ENCODE measurements at regions not wholly inside any gene's neighbourhood (a gene's known extent, or its start where the extent isn't known, plus 50 kb on each side); places are given as distances from the start of the nearest gene placed in this dataset.

- ATAC-seq: no peak
- no peak for TF ChIP-seq ZNF8 (CRISPR knock-in tag; IDR thresholded peaks at IDR 0.05)
- no peak for TF ChIP-seq TOX (CRISPR knock-in tag; IDR thresholded peaks at IDR 0.05; ENCODE audit: borderline replicate concordance)
- TF ChIP-seq, protein P1, sequence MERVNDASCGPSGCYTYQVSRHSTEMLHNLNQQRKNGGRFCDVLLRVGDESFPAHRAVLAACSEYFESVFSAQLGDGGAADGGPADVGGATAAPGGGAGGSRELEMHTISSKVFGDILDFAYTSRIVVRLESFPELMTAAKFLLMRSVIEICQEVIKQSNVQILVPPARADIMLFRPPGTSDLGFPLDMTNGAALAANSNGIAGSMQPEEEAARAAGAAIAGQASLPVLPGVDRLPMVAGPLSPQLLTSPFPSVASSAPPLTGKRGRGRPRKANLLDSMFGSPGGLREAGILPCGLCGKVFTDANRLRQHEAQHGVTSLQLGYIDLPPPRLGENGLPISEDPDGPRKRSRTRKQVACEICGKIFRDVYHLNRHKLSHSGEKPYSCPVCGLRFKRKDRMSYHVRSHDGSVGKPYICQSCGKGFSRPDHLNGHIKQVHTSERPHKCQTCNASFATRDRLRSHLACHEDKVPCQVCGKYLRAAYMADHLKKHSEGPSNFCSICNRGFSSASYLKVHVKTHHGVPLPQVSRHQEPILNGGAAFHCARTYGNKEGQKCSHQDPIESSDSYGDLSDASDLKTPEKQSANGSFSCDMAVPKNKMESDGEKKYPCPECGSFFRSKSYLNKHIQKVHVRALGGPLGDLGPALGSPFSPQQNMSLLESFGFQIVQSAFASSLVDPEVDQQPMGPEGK (CRISPR knock-in tag; IDR thresholded peaks at IDR 0.05; ENCODE audit: borderline replicate concordance): no peak
- no peak for TF ChIP-seq ARNTL (CRISPR knock-in tag; IDR thresholded peaks at IDR 0.05; ENCODE audit: borderline replicate concordance, low read depth)
Measured at GRCh38 chr5:8386719-8387288, 517.9 kb downstream of the MTRR start.

DNA sequence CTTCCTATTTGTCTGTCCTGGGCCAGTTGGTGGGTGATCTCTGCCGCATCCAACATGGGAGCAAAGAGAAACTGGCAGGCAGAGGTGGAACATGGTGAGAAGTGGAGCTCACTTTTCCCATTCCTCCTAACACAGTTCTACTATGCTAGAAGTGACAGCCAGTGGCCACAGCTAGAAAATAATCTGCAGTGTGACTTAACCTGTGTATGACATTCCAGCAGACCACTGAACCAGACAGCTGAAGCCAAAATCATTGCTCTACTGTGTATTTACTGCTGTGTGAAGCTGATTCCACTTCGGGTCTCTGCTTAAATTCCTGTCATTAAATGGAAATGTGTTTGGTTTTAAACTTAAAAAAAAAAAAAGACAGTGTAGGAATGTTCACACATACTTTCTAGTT, 523.0 kb downstream of the MTRR start:
- TF ChIP-seq CSDC2 (CRISPR knock-in tag; IDR thresholded peaks at IDR 0.05) (no peak), PPARA (CRISPR knock-in tag; IDR thresholded peaks at IDR 0.05; ENCODE audit: borderline replicate concordance) (no peak), ESRRG (CRISPR knock-in tag; IDR thresholded peaks at IDR 0.05) (no peak), CSRNP3 (CRISPR knock-in tag; IDR thresholded peaks at IDR 0.05) (no peak), SNAI2 (CRISPR knock-in tag; IDR thresholded peaks at IDR 0.05) (no peak), ZFP3 (CRISPR knock-in tag; IDR thresholded peaks at IDR 0.05) (no peak), RARB (CRISPR knock-in tag; IDR thresholded peaks at IDR 0.05) (no peak), TOX (CRISPR knock-in tag; IDR thresholded peaks at IDR 0.05; ENCODE audit: borderline replicate concordance) (no peak), ZNF70 (CRISPR knock-in tag; IDR thresholded peaks at IDR 0.05) (no peak)
- ATAC-seq: no peak

DNA sequence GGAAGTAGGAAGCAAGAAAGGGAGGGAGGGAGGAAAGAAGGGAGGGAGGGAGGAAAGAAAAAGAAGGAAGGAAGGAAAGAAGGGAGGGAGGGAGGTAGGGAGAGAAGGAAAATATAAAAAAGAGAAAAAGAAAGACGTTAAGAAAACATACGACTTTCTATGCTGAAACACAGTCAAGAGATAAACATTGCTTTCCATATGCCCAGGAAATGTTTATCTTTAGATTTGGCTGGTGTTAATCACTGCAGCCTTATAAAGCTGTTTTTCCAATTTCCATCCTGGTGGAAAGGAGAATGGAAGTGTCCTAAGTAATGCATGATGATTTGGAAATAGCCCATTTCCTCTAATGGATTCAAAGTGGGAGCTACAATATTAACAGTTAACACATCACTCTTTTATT, 524.3 kb downstream of the MTRR start:
- no peak for ATAC-seq
- TF ChIP-seq ESRRG (CRISPR knock-in tag; IDR thresholded peaks at IDR 0.05): no peak

- no peak for TF ChIP-seq GLIS3 (CRISPR knock-in tag; IDR thresholded peaks at IDR 0.05)
- TF ChIP-seq, protein P2, sequence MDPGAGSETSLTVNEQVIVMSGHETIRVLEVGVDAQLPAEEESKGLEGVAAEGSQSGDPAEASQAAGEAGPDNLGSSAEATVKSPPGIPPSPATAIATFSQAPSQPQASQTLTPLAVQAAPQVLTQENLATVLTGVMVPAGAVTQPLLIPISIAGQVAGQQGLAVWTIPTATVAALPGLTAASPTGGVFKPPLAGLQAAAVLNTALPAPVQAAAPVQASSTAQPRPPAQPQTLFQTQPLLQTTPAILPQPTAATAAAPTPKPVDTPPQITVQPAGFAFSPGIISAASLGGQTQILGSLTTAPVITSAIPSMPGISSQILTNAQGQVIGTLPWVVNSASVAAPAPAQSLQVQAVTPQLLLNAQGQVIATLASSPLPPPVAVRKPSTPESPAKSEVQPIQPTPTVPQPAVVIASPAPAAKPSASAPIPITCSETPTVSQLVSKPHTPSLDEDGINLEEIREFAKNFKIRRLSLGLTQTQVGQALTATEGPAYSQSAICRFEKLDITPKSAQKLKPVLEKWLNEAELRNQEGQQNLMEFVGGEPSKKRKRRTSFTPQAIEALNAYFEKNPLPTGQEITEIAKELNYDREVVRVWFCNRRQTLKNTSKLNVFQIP (CRISPR knock-in tag; IDR thresholded peaks at IDR 0.05; ENCODE audit: borderline replicate concordance, low read depth): no peak
- TF ChIP-seq, protein P3, sequence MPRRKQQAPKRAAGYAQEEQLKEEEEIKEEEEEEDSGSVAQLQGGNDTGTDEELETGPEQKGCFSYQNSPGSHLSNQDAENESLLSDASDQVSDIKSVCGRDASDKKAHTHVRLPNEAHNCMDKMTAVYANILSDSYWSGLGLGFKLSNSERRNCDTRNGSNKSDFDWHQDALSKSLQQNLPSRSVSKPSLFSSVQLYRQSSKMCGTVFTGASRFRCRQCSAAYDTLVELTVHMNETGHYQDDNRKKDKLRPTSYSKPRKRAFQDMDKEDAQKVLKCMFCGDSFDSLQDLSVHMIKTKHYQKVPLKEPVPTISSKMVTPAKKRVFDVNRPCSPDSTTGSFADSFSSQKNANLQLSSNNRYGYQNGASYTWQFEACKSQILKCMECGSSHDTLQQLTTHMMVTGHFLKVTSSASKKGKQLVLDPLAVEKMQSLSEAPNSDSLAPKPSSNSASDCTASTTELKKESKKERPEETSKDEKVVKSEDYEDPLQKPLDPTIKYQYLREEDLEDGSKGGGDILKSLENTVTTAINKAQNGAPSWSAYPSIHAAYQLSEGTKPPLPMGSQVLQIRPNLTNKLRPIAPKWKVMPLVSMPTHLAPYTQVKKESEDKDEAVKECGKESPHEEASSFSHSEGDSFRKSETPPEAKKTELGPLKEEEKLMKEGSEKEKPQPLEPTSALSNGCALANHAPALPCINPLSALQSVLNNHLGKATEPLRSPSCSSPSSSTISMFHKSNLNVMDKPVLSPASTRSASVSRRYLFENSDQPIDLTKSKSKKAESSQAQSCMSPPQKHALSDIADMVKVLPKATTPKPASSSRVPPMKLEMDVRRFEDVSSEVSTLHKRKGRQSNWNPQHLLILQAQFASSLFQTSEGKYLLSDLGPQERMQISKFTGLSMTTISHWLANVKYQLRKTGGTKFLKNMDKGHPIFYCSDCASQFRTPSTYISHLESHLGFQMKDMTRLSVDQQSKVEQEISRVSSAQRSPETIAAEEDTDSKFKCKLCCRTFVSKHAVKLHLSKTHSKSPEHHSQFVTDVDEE (CRISPR knock-in tag; IDR thresholded peaks at IDR 0.05): no peak
- no peak for TF ChIP-seq BACH2 (CRISPR knock-in tag; IDR thresholded peaks at IDR 0.05; ENCODE audit: borderline replicate concordance)
- no peak for TF ChIP-seq ZNF70 (CRISPR knock-in tag; IDR thresholded peaks at IDR 0.05)
- TF ChIP-seq TCF4 (CRISPR knock-in tag; IDR thresholded peaks at IDR 0.05; ENCODE audit: borderline replicate concordance): no peak
- no peak for TF ChIP-seq OSR1 (CRISPR knock-in tag; IDR thresholded peaks at IDR 0.05)
- TF ChIP-seq PPARA (CRISPR knock-in tag; IDR thresholded peaks at IDR 0.05; ENCODE audit: borderline replicate concordance): no peak
- no peak for TF ChIP-seq ZFP3 (CRISPR knock-in tag; IDR thresholded peaks at IDR 0.05)
- ATAC-seq: no peak
Measured at GRCh38 chr5:8394965-8395364, 526.0 kb downstream of the MTRR start.

DNA sequence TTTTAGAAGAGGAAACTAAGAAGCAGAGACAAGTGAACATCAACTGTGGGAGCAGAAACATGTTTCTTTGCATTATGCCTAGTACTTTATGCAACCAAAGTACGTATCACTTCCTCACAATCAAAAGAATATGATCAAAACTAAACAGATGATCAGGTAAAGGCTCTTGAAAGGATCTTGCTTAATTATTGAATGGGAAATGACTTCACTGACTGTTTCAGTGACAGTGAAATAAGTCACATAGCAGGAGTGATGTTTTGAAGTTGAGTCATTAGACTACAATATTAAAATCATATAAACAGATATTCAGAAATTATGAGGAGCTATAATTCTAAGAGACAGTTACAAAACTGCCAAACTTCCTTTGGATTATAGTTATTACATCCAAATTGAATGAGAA, 527.3 kb downstream of the MTRR start:
- no peak for ATAC-seq
- TF ChIP-seq PPARA (CRISPR knock-in tag; IDR thresholded peaks at IDR 0.05; ENCODE audit: borderline replicate concordance) (no peak), GLIS3 (CRISPR knock-in tag; IDR thresholded peaks at IDR 0.05) (no peak), ZFP30 (CRISPR knock-in tag; IDR thresholded peaks at IDR 0.05) (no peak), CREB5 (CRISPR knock-in tag; IDR thresholded peaks at IDR 0.05; ENCODE audit: low read depth) (no peak), CSRNP3 (CRISPR knock-in tag; IDR thresholded peaks at IDR 0.05) (no peak), ZNF70 (CRISPR knock-in tag; IDR thresholded peaks at IDR 0.05) (no peak), TOX (CRISPR knock-in tag; IDR thresholded peaks at IDR 0.05; ENCODE audit: borderline replicate concordance) (no peak)
- TF ChIP-seq, protein P2 (CRISPR knock-in tag; IDR thresholded peaks at IDR 0.05; ENCODE audit: borderline replicate concordance, low read depth): no peak

Data from SK-N-SH treated with all-trans-retinoic acid at 6 μM for 48 hours (cell line).